ENCODE measurements at regions not wholly inside any gene's neighbourhood (a gene's known extent, or its start where the extent isn't known, plus 50 kb on each side); places are given as distances from the start of the nearest gene placed in this dataset.
A peak's percentile ranks its signal among the peaks of the same experiment; 100 is the strongest.

GRCh38 chr2:8030573-8031303 is 651.1 kb upstream of the ID2 start:
- DNase-seq (ENCODE audit: extremely low spot score, unreplicated experiment), result peak; percentile 53
- no peak overlapping the region for H3K27ac Mint-ChIP-seq (ENCODE audit: unreplicated experiment)

GRCh38 chr2:8031370-8031769 is 650.5 kb upstream of the ID2 start:
- Mint-ChIP-seq H3K4me3 (ENCODE audit: unreplicated experiment) (no peak overlapping the region), H3K36me3 (ENCODE audit: unreplicated experiment) (no peaks in the 10 kb centered on the region), H3K27me3 (ENCODE audit: unreplicated experiment) (peaks cover 4% of the 10 kb centered on the region), H3K27ac (ENCODE audit: unreplicated experiment) (no peak overlapping the region), H3K9me3 (ENCODE audit: unreplicated experiment) (no peaks in the 10 kb centered on the region), H3K4me1 (ENCODE audit: unreplicated experiment) (no peaks in the 10 kb centered on the region)
- DNase-seq (ENCODE audit: extremely low spot score, unreplicated experiment), result no peak
- no peak for TF ChIP-seq CTCF (IDR thresholded peaks at IDR 0.05)

More at GRCh38 chr2:8030573-8031303, 651.1 kb upstream of the ID2 start:
- peaks cover 4% of the 10 kb centered on the region for H3K27me3 Mint-ChIP-seq (ENCODE audit: unreplicated experiment)
- H3K9me3 Mint-ChIP-seq (ENCODE audit: unreplicated experiment), result no peaks in the 10 kb centered on the region
- H3K4me1 Mint-ChIP-seq (ENCODE audit: unreplicated experiment), result no peaks in the 10 kb centered on the region
- no peak for TF ChIP-seq CTCF (IDR thresholded peaks at IDR 0.05)
- H3K36me3 Mint-ChIP-seq (ENCODE audit: unreplicated experiment), result no peaks in the 10 kb centered on the region
- no peak overlapping the region for H3K4me3 Mint-ChIP-seq (ENCODE audit: unreplicated experiment)

- Mint-ChIP-seq H3K27ac (ENCODE audit: unreplicated experiment) (no peak overlapping the region), H3K36me3 (ENCODE audit: unreplicated experiment) (no peaks in the 10 kb centered on the region), H3K9me3 (ENCODE audit: unreplicated experiment) (no peaks in the 10 kb centered on the region), H3K4me3 (ENCODE audit: unreplicated experiment) (no peak overlapping the region), H3K4me1 (ENCODE audit: unreplicated experiment) (no peaks in the 10 kb centered on the region), H3K27me3 (ENCODE audit: unreplicated experiment) (peaks cover 4% of the 10 kb centered on the region)
- no peak for TF ChIP-seq CTCF (IDR thresholded peaks at IDR 0.05)
- peak; percentile 49 for DNase-seq (ENCODE audit: extremely low spot score, unreplicated experiment)
These were observed 648.2 kb upstream of the ID2 start for GRCh38 chr2:8033546-8034096.

- TF ChIP-seq CTCF (IDR thresholded peaks at IDR 0.05), result no peak
These were observed 645.5 kb upstream of the ID2 start for GRCh38 chr2:8036366-8036765.

GRCh38 chr2:8039732-8040131 is 642.1 kb upstream of the ID2 start:
- Mint-ChIP-seq H3K27me3 (ENCODE audit: unreplicated experiment) (no peaks in the 10 kb centered on the region), H3K9me3 (ENCODE audit: unreplicated experiment) (no peaks in the 10 kb centered on the region), H3K4me1 (ENCODE audit: unreplicated experiment) (no peaks in the 10 kb centered on the region), H3K27ac (ENCODE audit: unreplicated experiment) (no peak overlapping the region), H3K4me3 (ENCODE audit: unreplicated experiment) (no peak overlapping the region), H3K36me3 (ENCODE audit: unreplicated experiment) (no peaks in the 10 kb centered on the region)
- peak; percentile 30 for DNase-seq (ENCODE audit: extremely low spot score, unreplicated experiment)
- TF ChIP-seq CTCF (IDR thresholded peaks at IDR 0.05), result no peak

More at GRCh38 chr2:8036366-8036765, 645.5 kb upstream of the ID2 start:
- peaks cover 4% of the 10 kb centered on the region for H3K27me3 Mint-ChIP-seq (ENCODE audit: unreplicated experiment)
- no peaks in the 10 kb centered on the region for H3K36me3 Mint-ChIP-seq (ENCODE audit: unreplicated experiment)
- H3K4me1 Mint-ChIP-seq (ENCODE audit: unreplicated experiment), result no peaks in the 10 kb centered on the region
- no peaks in the 10 kb centered on the region for H3K9me3 Mint-ChIP-seq (ENCODE audit: unreplicated experiment)
- H3K27ac Mint-ChIP-seq (ENCODE audit: unreplicated experiment), result no peak overlapping the region
- no peak overlapping the region for H3K4me3 Mint-ChIP-seq (ENCODE audit: unreplicated experiment)
- DNase-seq (ENCODE audit: extremely low spot score, unreplicated experiment), result no peak
